ENCODE measurements at regions not wholly inside any gene's neighbourhood (a gene's known extent, or its start where the extent isn't known, plus 50 kb on each side); places are given as distances from the start of the nearest gene placed in this dataset.

DNA sequence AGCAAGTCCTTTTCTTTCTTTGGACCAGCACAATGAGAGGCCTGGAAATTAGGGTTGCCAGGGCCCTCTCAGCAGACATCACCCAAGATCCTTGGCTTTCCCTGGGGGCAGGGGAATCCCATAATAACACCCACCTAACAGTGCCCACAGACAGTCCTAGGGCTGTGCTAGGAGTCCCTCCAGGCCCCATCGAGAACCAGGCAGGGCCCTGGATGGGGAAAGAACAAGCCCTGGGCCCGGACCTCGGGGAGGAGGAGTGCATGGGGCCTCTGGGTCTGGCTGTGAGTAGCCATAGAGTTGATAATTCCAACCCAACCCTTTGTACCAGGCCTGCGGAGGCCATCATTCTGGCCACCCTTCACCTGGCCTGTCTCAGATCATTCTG is 201.2 kb upstream of the ZMIZ1 start:
- TF ChIP-seq, protein P1, sequence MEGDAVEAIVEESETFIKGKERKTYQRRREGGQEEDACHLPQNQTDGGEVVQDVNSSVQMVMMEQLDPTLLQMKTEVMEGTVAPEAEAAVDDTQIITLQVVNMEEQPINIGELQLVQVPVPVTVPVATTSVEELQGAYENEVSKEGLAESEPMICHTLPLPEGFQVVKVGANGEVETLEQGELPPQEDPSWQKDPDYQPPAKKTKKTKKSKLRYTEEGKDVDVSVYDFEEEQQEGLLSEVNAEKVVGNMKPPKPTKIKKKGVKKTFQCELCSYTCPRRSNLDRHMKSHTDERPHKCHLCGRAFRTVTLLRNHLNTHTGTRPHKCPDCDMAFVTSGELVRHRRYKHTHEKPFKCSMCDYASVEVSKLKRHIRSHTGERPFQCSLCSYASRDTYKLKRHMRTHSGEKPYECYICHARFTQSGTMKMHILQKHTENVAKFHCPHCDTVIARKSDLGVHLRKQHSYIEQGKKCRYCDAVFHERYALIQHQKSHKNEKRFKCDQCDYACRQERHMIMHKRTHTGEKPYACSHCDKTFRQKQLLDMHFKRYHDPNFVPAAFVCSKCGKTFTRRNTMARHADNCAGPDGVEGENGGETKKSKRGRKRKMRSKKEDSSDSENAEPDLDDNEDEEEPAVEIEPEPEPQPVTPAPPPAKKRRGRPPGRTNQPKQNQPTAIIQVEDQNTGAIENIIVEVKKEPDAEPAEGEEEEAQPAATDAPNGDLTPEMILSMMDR (IDR thresholded peaks at IDR 0.05), result no peak
- TF ChIP-seq ZFX (IDR thresholded peaks at IDR 0.05; ENCODE audit: borderline replicate concordance), result no peak
- H3K27ac ChIP-seq, result no peak overlapping the region

DNA sequence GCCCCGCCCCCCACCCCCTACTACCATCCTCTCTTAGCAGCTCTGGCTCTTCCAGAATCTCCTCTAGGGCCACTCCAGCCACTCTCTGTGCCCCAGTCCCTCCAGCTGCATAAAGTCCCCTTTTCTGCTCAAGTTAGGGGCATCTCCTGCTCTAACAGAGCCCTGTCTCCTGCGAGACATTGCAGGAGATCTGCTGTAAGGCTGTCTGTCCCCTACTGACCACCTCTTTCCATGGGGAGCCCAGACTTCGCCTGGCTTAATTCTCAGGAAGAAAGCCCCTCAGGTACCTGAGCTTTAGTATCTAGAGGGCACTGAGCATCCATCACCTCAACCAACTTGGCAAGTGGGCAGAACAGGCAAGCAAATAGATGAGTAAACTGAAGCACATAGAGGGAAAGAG is 200.7 kb upstream of the ZMIZ1 start:
- no peak overlapping the region for H3K27ac ChIP-seq
- TF ChIP-seq, protein P1 (IDR thresholded peaks at IDR 0.05), result no peak
- TF ChIP-seq ZFX (IDR thresholded peaks at IDR 0.05; ENCODE audit: borderline replicate concordance), result no peak

DNA sequence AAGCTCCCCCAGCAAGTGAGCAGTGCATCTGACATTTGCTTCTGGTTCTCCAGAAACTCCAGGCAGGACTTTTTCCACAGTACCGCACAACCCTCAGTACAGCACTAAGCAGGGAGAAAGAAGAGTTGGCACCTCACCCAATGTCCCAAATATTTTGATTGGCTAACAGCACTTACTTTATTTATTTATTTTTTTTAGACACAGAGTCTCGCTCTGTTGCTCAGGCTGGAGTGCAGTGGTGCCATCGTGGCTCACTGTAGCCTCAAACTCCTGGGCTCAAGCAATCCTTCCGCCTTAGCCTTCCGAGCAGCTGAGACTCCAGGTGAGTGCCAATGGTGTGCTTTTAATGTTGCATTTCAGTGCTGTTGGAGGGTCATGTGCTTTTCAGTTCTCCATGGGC is 200.3 kb upstream of the ZMIZ1 start:
- no peak for TF ChIP-seq ZFX (IDR thresholded peaks at IDR 0.05; ENCODE audit: borderline replicate concordance)
- TF ChIP-seq, protein P1 (IDR thresholded peaks at IDR 0.05), result no peak
- H3K27ac ChIP-seq, result no peak overlapping the region

DNA sequence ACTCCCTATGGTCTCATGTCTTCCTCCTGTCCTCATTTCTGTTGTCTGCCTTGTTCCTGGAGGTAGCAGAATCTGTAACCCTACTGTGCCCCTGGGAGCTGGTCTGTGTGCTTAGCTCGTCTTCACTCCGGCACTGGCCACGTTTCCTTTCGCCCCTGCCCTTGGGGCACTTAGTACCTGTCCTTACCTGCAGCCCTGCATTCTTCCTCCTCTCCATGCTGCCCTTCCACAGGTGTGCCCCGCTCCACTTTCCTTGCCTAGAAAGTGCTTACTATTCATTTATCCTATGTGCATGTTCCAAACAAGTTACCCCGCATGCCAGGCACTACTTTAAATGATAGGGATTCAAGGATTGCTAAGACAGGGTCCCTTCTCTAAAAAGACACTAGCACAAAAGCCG is 199.9 kb upstream of the ZMIZ1 start:
- no peak overlapping the region for H3K27ac ChIP-seq
- no peak for TF ChIP-seq ZFX (IDR thresholded peaks at IDR 0.05; ENCODE audit: borderline replicate concordance)
- TF ChIP-seq, protein P1 (IDR thresholded peaks at IDR 0.05), result no peak

DNA sequence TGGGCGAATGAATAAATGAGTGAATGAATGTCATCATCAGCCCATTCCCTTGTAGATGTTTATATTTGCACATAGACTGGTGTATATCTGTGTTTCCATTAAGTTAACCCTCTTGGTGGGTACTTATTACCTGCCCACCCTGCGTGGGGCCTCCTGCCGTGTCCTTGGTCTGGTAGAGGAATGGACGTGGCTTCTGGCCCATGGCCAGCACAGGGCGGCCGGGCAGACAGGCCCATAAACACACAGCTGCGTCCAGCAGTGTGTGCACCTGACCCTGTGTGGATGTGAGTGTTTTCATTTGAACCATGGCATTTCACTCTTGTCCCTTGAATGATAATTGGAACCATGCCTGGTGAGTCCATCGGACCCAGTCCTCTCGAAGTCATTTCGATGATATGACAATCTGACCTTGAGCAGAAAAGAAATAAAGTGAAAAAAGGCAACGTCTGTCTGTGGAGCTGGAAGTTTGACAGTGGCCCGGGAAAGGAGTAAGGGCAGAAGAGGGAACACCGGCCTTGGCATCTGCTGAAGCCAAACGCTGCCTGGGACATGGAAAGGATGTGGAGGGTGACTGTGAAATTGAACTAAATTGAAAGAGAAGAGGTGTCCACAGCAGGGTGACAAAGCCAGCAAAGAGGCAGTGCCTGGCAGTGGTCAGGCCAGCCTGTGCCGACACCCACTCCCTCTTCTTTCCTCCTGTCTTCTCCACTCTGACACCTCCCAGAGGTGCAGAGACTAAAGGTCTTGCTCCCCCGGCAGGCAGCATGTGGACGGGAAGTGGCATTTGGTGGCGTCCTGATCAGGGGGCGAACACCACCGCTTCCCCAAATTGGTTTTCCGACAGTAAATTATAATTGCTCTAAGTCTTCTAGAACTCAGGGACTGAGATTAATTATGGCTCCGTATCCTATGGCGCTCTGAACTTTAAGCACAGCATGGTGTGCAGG is 199.0 kb upstream of the ZMIZ1 start:
- no peak overlapping the region for H3K27ac ChIP-seq
- TF ChIP-seq, protein P1 (IDR thresholded peaks at IDR 0.05), result no peak
- no peak for TF ChIP-seq ZFX (IDR thresholded peaks at IDR 0.05; ENCODE audit: borderline replicate concordance)

DNA sequence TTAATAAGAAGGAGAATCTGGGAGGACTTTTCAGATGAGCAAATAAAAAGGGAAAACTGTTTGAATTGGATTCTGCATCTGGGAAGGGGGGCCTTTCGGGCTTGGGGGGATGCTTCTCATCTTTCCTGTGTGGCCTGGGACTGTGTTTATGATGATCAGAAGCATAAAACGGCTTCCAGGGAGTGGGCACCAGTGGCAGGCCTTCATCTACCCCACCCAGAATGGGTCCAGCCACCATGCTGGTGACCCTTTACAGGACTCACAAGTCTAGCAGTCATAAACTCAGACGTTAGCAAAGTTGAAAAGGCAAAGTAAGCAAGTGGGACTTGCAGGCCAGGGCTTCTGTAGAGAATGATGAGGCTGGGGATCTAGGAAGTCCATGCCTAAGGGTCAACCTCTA is 198.3 kb upstream of the ZMIZ1 start:
- H3K27ac ChIP-seq, result no peak overlapping the region
- TF ChIP-seq ZFX (IDR thresholded peaks at IDR 0.05; ENCODE audit: borderline replicate concordance), result no peak
- TF ChIP-seq, protein P1 (IDR thresholded peaks at IDR 0.05), result no peak

DNA sequence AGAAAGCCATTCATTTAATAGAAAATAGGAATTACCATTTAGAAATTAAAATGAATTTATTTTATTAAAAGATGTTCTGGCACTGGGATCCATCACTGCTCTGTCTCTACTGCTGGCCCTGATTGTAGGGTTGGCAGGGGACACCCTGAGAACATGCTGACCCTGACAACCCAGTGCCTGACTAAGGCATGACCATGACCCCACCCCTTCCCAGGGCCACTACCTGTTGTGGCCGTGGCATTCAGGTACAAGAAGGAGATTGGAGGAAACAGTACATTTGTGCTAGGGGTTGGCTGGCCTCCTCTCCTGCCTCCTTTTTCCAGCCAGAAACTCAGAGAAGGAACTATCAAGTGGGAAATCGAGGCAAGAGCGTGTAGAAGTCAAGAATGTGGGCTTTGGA is 197.0 kb upstream of the ZMIZ1 start:
- TF ChIP-seq ZFX (IDR thresholded peaks at IDR 0.05; ENCODE audit: borderline replicate concordance), result no peak
- TF ChIP-seq, protein P1 (IDR thresholded peaks at IDR 0.05), result no peak
- no peak overlapping the region for H3K27ac ChIP-seq

Measured in 22Rv1 (cell line).